ENCODE measurements at regions not wholly inside any gene's neighbourhood (a gene's known extent, or its start where the extent isn't known, plus 50 kb on each side); places are given as distances from the start of the nearest gene placed in this dataset.

DNA sequence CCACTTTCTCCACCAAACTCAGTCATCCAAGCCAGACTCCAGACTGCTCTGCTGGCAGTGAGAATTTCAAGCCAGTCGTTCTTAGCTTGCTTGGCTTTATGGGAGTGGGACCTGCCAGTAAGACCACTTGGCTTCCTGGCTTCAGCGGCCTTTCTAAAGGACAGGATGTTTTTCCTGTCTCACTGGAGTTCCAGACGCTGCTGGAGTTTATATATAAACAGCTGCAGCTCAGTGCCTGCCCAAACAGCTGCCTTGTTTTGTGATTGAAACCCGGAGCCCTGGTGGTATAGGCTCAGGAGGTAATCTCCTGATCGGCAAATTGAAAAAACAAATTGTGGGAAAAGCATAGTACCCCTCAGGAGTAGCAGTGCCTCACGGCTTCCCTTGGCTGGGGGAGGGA lies 1165.8 kb upstream of the ADGRL3 start:
- DNase-seq, result no peak
- Mint-ChIP-seq H3K27ac (ENCODE audit: unreplicated experiment) (no peak overlapping the region), H3K27me3 (ENCODE audit: unreplicated experiment) (no peaks in the 10 kb centered on the region), H3K9me3 (ENCODE audit: low read depth, unreplicated experiment) (no peaks in the 10 kb centered on the region), H3K4me1 (ENCODE audit: low read depth, unreplicated experiment) (no peaks in the 10 kb centered on the region), H3K4me3 (ENCODE audit: low read depth, unreplicated experiment) (no peak overlapping the region), H3K36me3 (ENCODE audit: insufficient read depth, unreplicated experiment) (no peaks in the 10 kb centered on the region)
- intact Hi-C loops (cut with micrococcal nuclease; ENCODE audit: unreplicated experiment), result no loop called here
- BruUV-seq (replicated peaks), result no TSS peak
- no peak for TF ChIP-seq CTCF (IDR thresholded peaks at IDR 0.05; ENCODE audit: unreplicated experiment)
- CTCF ChIA-PET, result interaction anchor here (0.9 kb wide), 1 partner anchor 1770 kb away, joined by 7 read pairs; no protein-coding TSS in a partner anchor

- intact Hi-C loops (cut with micrococcal nuclease; ENCODE audit: unreplicated experiment), result no loop called here
- DNase-seq, result no peak
- no peak for TF ChIP-seq CTCF (IDR thresholded peaks at IDR 0.05; ENCODE audit: unreplicated experiment)
- no peaks in the 10 kb centered on the region for H3K9me3 Mint-ChIP-seq (ENCODE audit: low read depth, unreplicated experiment)
- H3K36me3 Mint-ChIP-seq (ENCODE audit: insufficient read depth, unreplicated experiment), result no peaks in the 10 kb centered on the region
- H3K27me3 Mint-ChIP-seq (ENCODE audit: unreplicated experiment), result no peaks in the 10 kb centered on the region
- BruUV-seq (replicated peaks), result no TSS peak
- no peaks in the 10 kb centered on the region for H3K4me1 Mint-ChIP-seq (ENCODE audit: low read depth, unreplicated experiment)
- no peak overlapping the region for H3K4me3 Mint-ChIP-seq (ENCODE audit: low read depth, unreplicated experiment)
- CTCF ChIA-PET, result no interaction called here
- no peak overlapping the region for H3K27ac Mint-ChIP-seq (ENCODE audit: unreplicated experiment)
Measured at GRCh38 chr4:60039908-60040307, 1160.2 kb upstream of the ADGRL3 start.

GRCh38 chr4:60042231-60042652 lies 1157.9 kb upstream of the ADGRL3 start:
- Mint-ChIP-seq H3K27me3 (ENCODE audit: unreplicated experiment) (no peaks in the 10 kb centered on the region), H3K27ac (ENCODE audit: unreplicated experiment) (no peak overlapping the region), H3K4me1 (ENCODE audit: low read depth, unreplicated experiment) (no peaks in the 10 kb centered on the region), H3K9me3 (ENCODE audit: low read depth, unreplicated experiment) (no peaks in the 10 kb centered on the region), H3K36me3 (ENCODE audit: insufficient read depth, unreplicated experiment) (no peaks in the 10 kb centered on the region), H3K4me3 (ENCODE audit: low read depth, unreplicated experiment) (no peak overlapping the region)
- BruUV-seq (replicated peaks), result no TSS peak
- DNase-seq, result no peak
- CTCF ChIA-PET, result no interaction called here
- intact Hi-C loops (cut with micrococcal nuclease; ENCODE audit: unreplicated experiment), result no loop called here
- no peak for TF ChIP-seq CTCF (IDR thresholded peaks at IDR 0.05; ENCODE audit: unreplicated experiment)

DNA sequence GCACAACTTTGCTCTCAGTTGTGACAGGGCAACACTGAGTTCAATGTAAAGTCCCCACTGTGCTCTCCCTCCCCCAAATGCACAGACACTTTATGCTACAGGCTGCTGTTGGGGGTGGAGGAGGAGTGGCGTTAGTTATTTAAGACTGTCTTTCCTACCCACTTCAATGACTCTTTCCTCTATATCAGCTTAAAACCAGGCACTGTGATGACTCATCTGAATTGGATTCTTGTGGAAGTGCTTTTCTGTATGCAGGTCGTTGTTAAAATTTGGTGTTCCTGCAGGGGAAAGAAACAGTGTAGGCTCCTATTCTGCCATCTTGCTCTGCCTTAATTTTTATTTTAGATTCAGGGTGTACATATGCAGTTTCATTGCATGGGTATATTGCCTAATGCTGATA lies 1157.2 kb upstream of the ADGRL3 start:
- DNase-seq, result no peak
- H3K4me1 Mint-ChIP-seq (ENCODE audit: low read depth, unreplicated experiment), result no peaks in the 10 kb centered on the region
- no peaks in the 10 kb centered on the region for H3K9me3 Mint-ChIP-seq (ENCODE audit: low read depth, unreplicated experiment)
- BruUV-seq (replicated peaks), result no TSS peak
- no peaks in the 10 kb centered on the region for H3K36me3 Mint-ChIP-seq (ENCODE audit: insufficient read depth, unreplicated experiment)
- no peak overlapping the region for H3K4me3 Mint-ChIP-seq (ENCODE audit: low read depth, unreplicated experiment)
- intact Hi-C loops (cut with micrococcal nuclease; ENCODE audit: unreplicated experiment), result no loop called here
- TF ChIP-seq CTCF (IDR thresholded peaks at IDR 0.05; ENCODE audit: unreplicated experiment), result no peak
- no peak overlapping the region for H3K27ac Mint-ChIP-seq (ENCODE audit: unreplicated experiment)
- CTCF ChIA-PET, result no interaction called here
- no peaks in the 10 kb centered on the region for H3K27me3 Mint-ChIP-seq (ENCODE audit: unreplicated experiment)

DNA sequence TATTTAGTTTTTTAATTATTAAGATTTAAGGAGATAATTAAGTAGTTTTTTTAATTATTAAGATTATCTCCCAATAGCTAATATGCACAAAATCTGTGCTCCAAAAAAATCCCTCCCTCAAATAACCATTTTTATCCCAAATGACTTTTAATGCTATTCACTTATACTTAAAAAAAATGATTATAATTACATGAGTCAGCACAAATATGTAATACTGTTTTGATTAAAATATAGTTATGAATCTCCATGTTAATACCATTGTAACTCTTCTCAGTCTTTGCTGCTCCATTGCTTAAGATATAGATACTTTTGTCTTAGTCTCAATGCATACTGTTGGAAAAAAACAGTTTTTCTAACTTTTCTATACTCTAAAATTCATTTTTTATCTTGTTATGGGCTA lies 1121.1 kb upstream of the ADGRL3 start:
- no peak overlapping the region for H3K4me3 Mint-ChIP-seq (ENCODE audit: low read depth, unreplicated experiment)
- H3K4me1 Mint-ChIP-seq (ENCODE audit: low read depth, unreplicated experiment), result no peaks in the 10 kb centered on the region
- TF ChIP-seq CTCF (IDR thresholded peaks at IDR 0.05; ENCODE audit: unreplicated experiment), result no peak
- no TSS peak for BruUV-seq (replicated peaks)
- intact Hi-C loops (cut with micrococcal nuclease; ENCODE audit: unreplicated experiment), result no loop called here
- H3K36me3 Mint-ChIP-seq (ENCODE audit: insufficient read depth, unreplicated experiment), result no peaks in the 10 kb centered on the region
- no peaks in the 10 kb centered on the region for H3K27me3 Mint-ChIP-seq (ENCODE audit: unreplicated experiment)
- DNase-seq, result no peak
- CTCF ChIA-PET, result no interaction called here
- H3K27ac Mint-ChIP-seq (ENCODE audit: unreplicated experiment), result no peak overlapping the region
- peaks cover 4% of the 10 kb centered on the region for H3K9me3 Mint-ChIP-seq (ENCODE audit: low read depth, unreplicated experiment)

All from Calu3 (cell line).